Stimulated activated CD8-positive, alpha-beta memory T cell treated with anti-CD3 and anti-CD28 coated beads, Interleukin-15, amount 100 ng/mL, for 48 hours (primary cell): ENCODE measurements at regions not wholly inside any gene's neighbourhood (a gene's known extent, or its start where the extent isn't known, plus 50 kb on each side); places are given as distances from the start of the nearest gene placed in this dataset.

ENCODE experiments used
- DNase-seq, 2 donors: peaks; one replicate each; pipeline ENCODE4 v3.0.0-alpha.2; 2020; ENCODE audit warnings: low read depth in 2 of 2

DNA sequence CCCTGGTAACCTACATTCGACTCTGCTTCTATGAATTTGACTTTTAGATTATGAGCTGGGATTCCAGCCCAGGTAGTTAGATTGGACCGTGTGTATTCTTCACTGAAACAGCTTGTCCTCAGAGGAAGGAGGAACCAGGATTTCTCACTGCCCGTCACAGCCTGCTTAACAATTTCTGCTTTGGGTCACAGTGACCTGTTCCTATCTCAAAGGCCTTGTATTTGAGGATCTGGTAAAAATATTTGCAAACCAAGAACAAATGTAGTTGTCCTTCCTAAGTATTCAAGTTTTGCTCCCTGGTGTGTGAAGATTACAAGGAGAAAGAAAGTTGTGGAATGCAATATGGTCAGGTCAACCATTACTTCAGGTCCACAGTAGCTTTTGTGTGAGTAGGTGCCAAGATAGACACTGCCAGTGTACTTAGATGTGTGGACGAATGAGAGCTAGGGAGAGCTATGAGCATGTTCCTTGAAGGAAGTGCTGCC, 55.1 kb downstream of the KIF4B start:
- DNase-seq, result no peak

DNA sequence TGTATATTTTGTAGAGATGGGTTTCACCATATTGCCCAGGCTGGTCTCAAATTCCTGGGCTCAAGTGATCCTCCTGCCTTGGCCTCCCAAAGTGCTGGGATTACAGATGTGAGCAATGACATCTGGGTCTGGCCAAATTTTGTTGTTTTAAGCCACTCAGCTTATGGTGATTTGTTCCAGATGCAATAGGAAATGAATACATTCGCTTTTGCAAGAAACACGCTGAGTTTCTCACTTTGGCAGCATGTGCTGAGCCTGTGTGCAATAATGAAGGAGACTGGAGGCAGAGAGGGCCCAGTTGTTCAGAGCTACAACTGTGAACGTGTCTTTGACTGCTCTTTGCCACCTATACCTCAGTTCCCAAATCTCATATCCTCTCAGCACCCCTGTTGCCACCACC, 56.4 kb downstream of the KIF4B start:
- no peak for DNase-seq

DNA sequence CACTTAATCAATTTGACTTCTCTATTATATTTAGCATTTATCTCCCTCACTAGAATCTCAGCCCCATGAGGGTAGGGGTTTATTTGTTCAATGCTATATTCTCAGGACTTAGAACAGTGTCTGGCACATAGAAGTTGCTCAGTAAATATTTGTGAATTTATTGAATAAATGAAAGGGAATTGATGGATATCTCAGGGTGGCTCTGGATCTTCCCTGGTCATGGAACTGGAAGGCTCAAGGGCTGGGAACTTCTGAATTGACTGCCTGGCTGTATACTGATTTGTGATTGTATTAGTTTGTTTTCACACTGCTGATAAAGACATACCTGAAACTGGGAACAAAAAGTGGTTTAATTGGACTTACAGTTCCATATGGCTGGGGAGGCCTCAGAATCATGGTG, 57.2 kb downstream of the KIF4B start:
- DNase-seq, result no peak

DNA sequence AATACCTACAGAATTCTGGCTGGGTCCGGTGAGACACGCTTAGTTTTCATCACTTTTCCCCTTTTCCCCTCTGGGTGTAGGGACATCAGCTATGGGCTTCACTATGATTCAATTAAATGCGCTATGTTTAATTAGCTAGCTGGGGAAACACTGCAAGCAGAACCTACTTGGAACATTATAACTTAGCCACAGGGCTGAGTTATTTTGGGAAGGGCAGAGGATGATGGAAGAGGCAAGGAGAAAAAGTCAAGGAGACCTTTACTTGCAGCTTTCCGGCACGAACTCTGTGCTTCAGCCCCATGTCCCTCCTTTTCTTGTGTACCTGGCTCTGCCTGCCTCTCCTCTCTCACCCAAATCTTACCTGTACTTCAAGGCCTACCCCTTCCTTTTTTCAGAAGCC, 62.8 kb downstream of the KIF4B start:
- DNase-seq, result no peak

DNA sequence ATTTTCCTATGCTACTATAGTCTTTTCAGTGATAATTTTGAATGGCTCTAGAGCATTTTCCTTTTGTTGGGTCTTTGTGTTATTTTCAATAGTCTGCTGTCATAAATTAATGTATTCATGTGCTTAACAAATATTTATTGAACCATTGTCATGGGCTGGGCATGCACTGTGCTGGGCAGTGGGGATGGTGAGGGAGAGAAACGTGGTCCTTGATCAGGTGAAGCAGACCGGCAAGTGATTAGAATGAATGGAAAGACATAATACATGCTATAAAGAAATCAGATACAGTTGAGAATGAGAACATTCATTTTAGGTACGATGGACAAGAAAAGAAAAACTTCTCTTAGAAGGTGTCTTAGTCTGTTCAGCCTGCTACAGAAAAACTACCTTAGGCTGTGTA, 66.1 kb downstream of the KIF4B start:
- DNase-seq, result no peak

DNA sequence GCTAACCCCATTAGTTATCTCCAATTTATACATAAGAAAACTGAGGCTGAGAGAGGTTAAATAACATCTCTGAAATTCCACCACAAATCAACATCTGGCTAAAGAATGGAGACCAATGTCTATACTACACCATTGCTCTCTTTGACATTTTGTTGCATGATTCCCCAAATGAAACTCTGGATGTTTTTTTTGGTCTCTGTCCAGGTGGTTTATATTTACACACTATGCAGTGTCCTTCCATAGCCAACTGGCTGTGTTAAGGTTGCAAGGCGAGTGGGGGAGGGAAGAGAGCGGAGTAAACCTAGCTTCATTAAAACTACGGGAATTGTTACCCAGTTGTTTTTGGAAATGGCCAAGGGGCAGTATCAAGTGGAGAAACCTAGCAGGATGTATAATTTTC, 67.2 kb downstream of the KIF4B start:
- no peak for DNase-seq

DNA sequence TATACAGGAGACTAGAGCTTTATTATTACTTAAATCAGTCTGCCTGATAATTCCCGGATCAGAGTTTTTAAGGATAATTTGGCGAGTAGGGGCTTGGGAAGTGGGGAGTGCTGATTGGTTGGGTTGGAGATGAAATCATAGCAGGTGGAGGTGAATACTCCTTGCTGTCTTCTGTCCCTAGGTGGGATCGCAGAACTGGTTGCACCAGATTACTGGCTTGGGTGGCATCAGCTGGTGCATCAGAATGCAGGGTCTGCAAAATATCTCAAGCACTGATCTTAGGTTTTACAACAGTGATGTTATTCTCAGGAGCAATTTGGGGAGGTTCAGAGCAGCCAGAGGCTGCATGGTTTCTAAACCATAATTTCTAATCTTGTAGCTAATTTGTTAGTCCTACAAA, 68.1 kb downstream of the KIF4B start:
- DNase-seq, result no peak

DNA sequence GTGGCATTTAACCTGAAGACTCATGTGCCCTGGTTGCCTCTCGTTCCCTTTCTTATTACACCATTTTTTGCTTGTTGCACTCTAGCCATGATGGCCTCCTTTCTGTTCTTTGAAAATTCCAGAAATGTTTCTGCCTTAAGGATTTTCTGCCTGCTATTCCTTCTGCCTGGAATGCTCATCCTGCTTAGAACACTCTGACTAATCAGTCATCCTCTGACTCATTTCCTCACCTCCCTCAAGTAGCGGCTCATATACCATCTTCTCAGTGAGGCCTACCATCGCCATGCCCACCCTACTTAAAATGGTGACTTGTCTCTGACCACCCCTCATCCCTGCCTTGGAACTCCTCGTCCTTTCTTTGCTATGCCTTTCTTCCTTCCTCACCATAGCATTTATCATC, 68.8 kb downstream of the KIF4B start:
- DNase-seq, result no peak

DNA sequence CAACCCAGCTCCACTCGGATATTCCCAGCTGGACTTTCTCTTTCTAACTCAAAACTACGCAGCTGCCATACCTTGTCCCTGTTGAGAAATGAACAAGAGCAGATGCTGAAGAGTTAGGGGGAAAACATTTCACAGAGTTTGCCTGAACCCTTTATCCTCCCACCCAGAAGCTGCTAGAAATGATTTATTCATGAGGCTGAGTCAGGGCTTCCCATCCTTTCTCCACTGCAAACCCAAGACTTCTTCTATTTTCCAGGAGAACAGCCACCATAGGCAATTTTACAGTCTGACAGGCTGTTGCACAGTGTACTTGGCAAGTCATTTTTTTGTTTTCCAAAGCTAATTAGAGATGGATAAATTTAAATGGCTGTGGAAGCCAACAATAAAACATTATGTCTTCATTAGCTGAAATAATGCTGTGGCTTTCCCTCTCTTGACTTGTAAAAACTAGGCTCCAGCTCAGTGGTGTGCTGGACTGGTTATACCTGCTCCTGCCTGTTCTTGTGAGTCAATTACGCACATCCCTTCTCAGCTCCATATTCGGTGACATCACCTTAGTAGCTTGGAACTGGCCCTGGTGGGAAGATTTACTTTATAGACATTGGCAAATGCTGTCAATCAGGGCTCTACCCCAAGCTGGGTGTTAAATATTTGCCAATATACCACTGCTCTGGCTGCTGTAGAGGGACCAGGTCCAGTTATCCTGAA, 71.9 kb downstream of the KIF4B start:
- no peak for DNase-seq

DNA sequence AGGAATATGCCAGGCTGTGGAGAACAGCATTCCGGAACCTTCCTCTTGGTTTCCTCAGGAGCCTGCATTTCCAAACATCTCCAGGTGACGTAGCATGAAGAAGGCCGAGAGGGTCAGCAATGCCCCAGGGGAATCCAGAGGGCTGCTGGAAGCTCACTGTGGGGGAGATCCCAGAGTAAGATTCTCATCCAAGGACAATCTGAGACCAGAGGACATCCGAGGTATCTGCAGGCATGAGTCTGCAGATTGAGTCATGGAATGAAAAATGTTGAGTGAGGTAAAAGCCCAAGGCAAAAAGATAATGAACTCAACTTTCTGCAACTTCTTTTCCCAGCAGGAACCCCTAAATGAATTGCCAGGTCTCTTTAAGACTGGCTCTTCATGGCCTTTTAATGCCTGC, 73.5 kb downstream of the KIF4B start:
- no peak for DNase-seq

DNA sequence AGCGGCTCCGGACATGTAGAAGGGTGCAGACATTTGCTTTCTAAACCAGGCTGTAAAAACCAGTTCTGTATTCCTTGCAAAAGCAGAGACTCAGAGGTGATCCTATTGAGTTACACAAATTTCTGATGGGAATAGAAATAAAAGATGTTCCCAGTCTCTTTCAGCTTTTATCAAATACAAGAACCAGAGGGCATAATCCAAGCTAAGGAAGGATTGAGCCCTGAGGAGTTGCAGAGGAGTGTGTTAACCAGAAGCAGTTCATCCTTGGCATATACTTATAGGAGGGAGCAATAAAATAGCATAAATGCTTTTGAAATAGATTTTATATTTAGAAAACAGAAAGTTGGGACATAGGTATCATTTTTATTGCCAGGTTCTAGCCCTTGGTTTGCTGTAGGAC, 75.3 kb downstream of the KIF4B start:
- DNase-seq, result no peak

DNA sequence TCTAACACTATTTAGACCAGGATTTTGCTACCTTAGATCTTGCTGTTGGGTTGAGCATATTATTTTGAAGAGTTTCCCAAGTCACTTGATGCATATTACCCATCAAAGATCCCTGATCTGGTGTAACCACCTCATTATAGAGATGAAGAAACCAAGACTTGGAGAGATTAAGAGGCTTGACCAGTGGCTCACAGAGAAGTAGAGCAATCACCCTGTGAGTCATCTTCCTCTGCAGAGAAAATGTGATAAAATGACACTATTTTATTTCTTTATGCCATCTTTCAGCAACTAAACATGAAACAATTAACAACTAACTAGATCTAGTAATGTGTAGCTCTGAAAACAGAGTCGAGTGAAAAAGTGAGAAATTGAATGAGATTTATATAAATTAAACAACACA, 76.1 kb downstream of the KIF4B start:
- DNase-seq, result no peak

DNA sequence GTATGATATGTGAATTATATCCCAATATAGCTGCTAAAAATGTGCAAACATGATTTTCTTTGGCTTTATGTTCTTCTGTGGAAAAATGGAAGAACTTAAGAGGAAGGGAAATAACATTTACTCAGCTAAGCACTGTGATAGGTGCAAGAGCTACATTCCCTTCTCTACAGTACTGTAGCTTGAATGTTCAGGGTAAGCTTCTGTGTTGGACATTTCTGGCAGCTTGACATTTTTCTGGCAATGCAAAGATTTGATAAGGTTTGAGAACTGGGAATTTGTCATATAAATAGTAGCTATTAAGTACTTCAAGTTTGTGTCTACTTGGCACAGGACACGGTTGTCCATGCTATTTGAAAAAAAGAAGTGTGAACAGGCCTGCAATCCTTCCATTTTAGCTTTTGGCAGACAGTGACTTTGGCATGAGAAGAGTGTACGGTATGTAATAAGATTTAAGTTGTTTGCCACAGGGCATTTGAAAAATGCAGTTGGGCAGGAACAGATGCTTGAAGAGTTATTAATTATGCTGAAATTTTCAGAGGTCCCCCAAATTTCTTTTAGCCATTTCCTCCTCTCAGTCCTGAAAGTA, 77.6 kb downstream of the KIF4B start:
- DNase-seq, result no peak

DNA sequence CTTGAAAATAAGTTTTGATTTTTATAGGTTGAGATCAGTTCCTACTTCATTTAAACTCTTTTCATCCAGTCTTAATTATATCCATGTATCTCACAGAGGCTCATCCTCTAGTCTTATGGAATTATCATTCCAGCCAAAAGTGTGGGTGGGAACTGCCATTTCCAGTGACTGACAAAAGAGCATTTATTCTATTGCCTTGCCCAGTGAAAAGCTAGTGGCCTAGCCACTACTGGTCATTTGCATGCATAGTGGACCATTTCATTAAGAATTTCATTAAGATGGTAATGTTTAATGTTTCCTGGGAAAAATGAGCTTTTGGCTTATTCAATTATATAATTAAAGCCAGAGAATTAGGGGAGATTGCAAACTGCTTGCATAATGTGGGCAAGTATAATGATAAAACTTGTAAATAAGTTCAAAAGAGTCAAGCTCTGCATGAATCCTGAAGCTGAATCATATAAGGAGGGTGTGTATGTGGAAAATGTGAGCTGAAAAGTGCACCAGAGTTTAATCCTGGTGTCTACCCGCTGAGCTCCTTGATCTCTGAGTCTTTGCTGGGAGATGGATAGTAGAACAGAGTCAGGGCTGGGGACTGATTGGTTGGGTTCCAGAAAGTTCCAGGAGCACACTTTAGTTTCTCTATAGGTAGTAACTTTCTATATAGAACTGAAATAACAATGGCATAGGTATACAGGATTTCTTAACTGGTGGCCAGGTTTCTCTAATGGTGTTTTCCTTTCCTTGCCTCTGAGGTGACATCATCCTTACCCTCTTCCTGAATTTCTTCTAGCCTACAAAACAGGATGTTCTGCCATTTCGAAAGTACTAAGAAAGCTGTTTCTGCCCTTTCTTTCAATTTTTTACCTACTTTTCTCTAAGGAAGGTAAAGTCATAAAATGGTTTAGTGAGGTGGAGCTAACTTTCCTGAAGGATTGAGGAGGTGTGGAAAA, 78.5 kb downstream of the KIF4B start:
- no peak for DNase-seq

DNA sequence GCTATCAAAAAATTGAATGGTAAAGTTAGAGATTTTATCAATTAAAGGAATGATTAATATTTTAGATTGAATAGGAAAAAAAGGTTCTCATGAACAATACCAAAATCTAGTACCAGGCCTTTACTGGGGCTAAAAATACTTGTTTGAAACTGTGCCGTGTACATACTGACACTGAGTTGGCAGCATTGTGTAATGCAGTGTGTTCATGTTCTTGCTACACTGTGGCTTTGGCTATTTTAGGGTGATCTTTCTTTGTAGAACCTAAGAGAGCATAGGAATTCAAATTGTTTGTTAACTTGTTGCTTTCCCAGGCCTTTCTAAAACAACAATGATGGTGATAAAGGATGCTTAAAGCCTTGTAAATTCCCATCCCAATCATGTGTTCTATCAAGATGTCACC, 80.9 kb downstream of the KIF4B start:
- DNase-seq, result no peak

DNA sequence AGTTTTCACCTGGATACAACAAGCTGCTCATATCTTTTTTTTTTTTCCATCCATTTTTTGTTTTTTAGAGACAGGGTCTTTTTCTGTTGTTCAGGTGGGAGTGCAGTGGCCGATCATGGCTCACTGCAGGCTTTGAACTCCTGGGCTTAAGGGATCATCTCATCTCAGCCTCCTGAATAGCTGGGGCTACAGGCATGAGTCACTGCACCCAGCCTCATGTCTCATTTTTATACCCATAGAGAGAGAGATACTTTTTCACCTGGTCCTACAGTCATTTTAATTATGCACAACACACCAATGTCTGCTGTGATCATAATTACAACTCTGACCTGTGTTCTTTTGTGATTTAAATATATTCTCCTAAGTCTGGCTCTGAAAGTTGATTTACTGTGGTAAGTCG, 84.4 kb downstream of the KIF4B start:
- no peak for DNase-seq

DNA sequence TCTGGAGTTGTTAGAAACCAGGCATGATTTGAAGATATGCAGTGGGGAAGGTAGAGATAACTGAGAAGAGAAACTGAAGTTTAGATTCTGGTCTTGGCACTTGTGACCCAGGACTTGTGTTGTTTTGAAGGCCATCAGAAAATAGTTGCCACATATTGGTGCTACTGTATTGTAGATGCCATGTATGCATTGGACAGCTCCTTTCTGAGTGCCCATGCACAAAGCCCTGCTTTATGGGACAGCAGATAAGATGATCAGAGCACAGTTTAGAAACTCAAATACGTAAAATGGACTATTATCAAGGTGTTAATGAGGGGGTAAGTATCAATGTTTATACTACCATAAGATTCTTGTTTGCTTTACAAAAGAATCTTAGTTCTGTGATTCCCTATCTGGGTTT, 84.9 kb downstream of the KIF4B start:
- no peak for DNase-seq

DNA sequence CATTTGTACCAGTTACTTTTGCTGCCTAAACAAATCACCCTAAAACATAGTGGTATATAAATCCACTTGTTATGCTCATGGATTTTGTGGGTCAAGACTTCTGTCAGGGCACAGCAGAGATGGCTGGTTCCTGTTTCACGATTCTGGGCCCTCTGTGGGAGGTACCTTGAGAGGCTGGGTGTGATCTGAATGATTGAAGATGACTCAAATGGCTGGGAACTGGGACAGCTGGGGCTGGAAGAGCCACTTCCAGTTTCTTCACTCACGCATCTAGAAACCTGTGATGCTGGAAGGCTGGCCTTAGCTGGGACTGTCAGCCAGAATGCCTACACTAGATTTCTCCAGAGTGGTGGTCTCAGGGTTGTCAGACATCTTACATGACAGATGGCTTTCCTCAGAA, 88.1 kb downstream of the KIF4B start:
- no peak for DNase-seq

DNA sequence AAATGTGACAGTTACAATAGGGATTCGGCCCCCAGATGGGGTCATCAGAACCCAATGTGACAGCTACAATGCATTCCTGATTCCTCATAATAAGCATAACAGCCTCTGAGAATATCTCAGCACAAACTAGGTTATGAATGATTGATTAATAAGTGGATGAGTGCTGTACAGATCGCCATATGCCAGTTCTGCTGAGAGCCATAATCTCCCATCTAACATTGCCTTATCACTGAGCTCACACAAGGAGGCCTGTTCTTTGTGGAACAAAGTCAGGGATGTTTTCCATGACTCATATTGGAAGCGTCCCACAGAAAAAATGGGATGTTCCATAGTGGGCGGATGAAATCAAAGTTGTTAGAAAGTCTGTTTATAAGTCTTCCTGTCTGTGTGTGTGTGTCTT, 89.6 kb downstream of the KIF4B start:
- DNase-seq, result no peak

DNA sequence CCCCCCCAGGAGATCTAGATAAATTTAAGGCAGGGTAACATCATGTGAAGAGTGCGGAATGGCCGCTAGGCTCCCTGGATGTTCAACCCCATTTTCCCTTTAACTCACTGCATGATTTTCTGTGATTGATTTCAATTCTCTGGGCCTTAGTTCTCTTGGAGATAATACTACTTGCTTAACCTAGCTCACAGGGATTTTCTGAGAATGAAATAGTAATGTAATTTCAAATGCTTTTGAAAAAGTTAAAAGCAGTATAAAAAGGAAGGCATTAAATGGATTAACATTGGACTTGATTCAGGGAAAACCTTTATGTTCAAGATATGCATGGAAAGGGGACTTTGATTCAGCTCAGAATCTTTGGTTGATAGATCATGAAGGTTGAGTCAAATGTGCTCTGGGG, 90.9 kb downstream of the KIF4B start:
- DNase-seq, result no peak

DNA sequence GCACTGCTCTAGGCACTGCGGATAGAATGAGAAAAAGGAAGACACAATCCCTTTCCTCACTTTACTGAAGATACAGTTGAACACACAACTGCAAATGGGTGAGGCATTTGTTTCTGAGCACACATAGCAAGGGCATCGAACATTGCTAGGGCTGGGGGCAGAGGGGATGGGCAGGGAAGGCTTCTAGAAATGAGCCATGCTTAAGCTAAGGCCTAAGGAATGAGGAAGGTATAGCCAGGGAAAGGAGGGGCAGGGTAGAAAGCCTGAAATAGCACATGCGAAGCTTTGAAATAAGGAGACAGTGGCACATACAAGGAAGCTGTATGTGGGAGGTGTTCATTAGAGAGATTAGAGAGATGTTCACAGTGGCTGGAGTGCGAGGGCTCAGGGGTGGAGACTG, 92.7 kb downstream of the KIF4B start:
- DNase-seq, result no peak

DNA sequence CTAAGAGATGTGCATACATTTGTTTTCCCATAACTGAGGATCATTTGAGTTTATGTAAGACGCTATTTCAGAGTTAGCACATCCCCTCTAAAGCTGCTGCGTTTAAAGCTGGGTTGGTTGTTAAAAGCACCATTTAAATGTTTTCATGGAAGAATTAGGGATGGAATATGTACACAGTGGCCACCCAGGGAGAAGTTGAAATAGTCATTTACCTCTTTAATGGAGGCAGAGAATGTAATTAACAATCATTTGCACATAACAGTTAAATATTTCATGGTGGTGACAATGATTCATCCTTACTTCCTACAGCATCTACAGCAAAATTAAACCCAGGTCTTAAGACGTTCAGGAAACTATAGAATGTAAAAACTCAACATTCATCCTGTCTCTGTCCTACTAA, 100.3 kb downstream of the KIF4B start:
- DNase-seq, result no peak

DNA sequence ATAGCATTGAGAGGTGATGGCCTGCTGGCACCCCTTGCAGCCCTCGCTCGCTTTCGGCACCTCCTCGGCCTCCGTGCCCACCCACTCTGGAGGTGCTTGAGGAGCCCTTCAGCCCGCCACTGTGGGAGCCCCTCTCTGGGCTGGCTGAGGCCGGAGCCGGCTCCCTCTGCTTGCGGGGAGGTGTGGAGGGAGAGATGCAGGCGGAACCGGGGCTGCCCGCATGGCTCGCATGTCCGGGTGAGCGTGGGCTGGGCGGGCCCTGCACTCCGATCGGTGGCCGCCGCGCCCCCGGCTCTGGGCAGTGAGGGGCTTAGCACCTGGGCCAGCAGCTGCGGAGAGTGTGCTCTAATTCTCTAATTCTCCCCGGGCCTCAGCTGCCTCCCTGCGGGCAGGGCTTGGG, 101.1 kb downstream of the KIF4B start:
- no peak for DNase-seq
